Calu3 (cell line): ENCODE measurements at regions not wholly inside any gene's neighbourhood (a gene's known extent, or its start where the extent isn't known, plus 50 kb on each side); places are given as distances from the start of the nearest gene placed in this dataset.

Source experiments
- BruUV-seq: library from RNA; stranded (reverse); fragments of 400-500 nt; replicated peaks from 2 replicates; lab custom pipeline; 2021; lab: Mats Ljungman, UMichigan
- CTCF ChIA-PET: fragments of 300-600 bp; sonication (Branson Sonifier 250); formaldehyde crosslinking; loops from one replicate; lab custom pipeline; 2022; ENCODE audit warnings: antibody characterized with exemption; lab: Charles Lee
- DNase-seq: peaks from one replicate; pipeline ENCODE4 v3.0.0; 2022
- H3K27ac Mint-ChIP-seq: one replicate; pipeline ENCODE4 v1.8.0; 2022; ENCODE audit warnings: mixed read lengths; ENCODE audit not compliant: unreplicated experiment
- H3K27me3 Mint-ChIP-seq: one replicate; pipeline ENCODE4 v1.8.0; 2022; ENCODE audit warnings: mixed read lengths; ENCODE audit not compliant: unreplicated experiment
- H3K36me3 Mint-ChIP-seq: one replicate; pipeline ENCODE4 v1.8.0; 2022; ENCODE audit warnings: mild to moderate bottlenecking, moderate library complexity, mixed read lengths; ENCODE audit not compliant: insufficient read depth, unreplicated experiment
- H3K4me1 Mint-ChIP-seq: one replicate; pipeline ENCODE4 v1.8.0; 2022; ENCODE audit warnings: mild to moderate bottlenecking, low read depth, mixed read lengths; ENCODE audit not compliant: unreplicated experiment
- H3K4me3 Mint-ChIP-seq: one replicate; pipeline ENCODE4 v1.8.0; 2022; ENCODE audit warnings: mild to moderate bottlenecking, low read depth, moderate library complexity, mixed read lengths; ENCODE audit not compliant: unreplicated experiment
- H3K9me3 Mint-ChIP-seq: one replicate; pipeline ENCODE4 v1.8.0; 2022; ENCODE audit warnings: low read depth, mixed read lengths; ENCODE audit not compliant: unreplicated experiment
- CTCF ChIP-seq: fragments of 200-600 bp; IDR thresholded peaks from one replicate; pipeline ENCODE4 v1.8.0; 2022; ENCODE audit warnings: antibody characterized with exemption; ENCODE audit not compliant: unreplicated experiment
- intact Hi-C: fragments of 100-400 bp; cut with micrococcal nuclease; formaldehyde crosslinking; loops from one replicate; pipeline ENCODE4 v1.10.0; 2022; ENCODE audit not compliant: unreplicated experiment

- DNase-seq: no peak
- Mint-ChIP-seq H3K27me3 (no peaks in the 10 kb centered on the region), H3K27ac (no peak overlapping the region), H3K9me3 (no peaks in the 10 kb centered on the region), H3K4me3 (no peak overlapping the region), H3K4me1 (no peaks in the 10 kb centered on the region), H3K36me3 (no peaks in the 10 kb centered on the region)
- BruUV-seq: no TSS peak
- TF ChIP-seq CTCF: no peak
- CTCF ChIA-PET: no interaction called here
- intact Hi-C loops: no loop called here
Observed at GRCh38 chr13:107413005-107413404, 802.3 kb downstream of the LIG4 start.

- no peak for DNase-seq
- H3K27ac Mint-ChIP-seq: no peak overlapping the region
- no peaks in the 10 kb centered on the region for H3K36me3 Mint-ChIP-seq
- H3K4me3 Mint-ChIP-seq: no peak overlapping the region
- no peaks in the 10 kb centered on the region for H3K27me3 Mint-ChIP-seq
- H3K9me3 Mint-ChIP-seq: no peaks in the 10 kb centered on the region
- BruUV-seq: no TSS peak
- TF ChIP-seq CTCF: no peak
- intact Hi-C loops: no loop called here
- CTCF ChIA-PET: no interaction called here
- H3K4me1 Mint-ChIP-seq: no peaks in the 10 kb centered on the region
Observed at GRCh38 chr13:107407074-107407473, 808.3 kb downstream of the LIG4 start.

DNA sequence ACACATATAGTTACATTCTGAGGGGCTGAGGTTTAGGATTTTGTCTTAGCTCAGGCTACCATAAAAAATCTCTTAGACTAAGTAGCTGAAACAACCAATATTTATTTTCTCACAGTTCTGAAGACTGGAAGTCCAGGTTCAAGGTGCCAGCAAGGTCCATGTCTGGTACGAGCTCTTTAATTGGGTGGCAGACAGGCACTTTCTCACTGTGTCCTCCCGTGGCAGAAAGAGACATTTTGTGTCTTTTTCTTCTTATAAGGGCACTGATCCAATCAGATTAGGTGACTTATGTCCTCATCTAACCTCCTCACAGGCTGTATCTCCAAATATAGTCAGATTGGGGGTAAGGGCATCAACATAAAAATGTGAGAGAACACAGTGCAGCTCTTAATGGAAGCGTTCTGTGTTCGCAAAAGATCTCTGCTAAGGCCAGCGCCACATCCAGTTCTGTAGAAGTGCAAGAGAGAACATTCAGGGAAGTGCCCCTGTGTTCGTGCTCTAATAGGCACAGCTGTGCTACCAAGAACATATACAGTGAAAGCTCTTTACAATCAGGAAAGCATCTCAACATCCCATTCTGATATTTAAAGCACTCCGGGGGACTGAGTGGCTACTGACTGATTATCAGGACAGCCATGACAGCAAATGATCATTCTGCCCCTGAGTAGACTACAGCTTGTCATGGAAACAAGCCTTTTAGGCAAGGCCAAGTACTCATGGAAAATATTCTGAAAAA is 819.2 kb downstream of the LIG4 start:
- no peaks in the 10 kb centered on the region for H3K36me3 Mint-ChIP-seq
- CTCF ChIA-PET: no interaction called here
- DNase-seq: no peak
- H3K27me3 Mint-ChIP-seq: no peaks in the 10 kb centered on the region
- intact Hi-C loops: no loop called here
- H3K4me1 Mint-ChIP-seq: no peaks in the 10 kb centered on the region
- no peaks in the 10 kb centered on the region for H3K9me3 Mint-ChIP-seq
- H3K27ac Mint-ChIP-seq: no peak overlapping the region
- TF ChIP-seq CTCF: no peak
- BruUV-seq: no TSS peak
- no peak overlapping the region for H3K4me3 Mint-ChIP-seq

GRCh38 chr13:107392205-107392604 is 823.1 kb downstream of the LIG4 start:
- Mint-ChIP-seq H3K9me3 (no peaks in the 10 kb centered on the region), H3K36me3 (no peaks in the 10 kb centered on the region)
- no TSS peak for BruUV-seq

More at GRCh38 chr13:107392205-107392604, 823.1 kb downstream of the LIG4 start:
- Mint-ChIP-seq H3K4me3 (no peak overlapping the region), H3K4me1 (no peaks in the 10 kb centered on the region), H3K27ac (no peak overlapping the region), H3K27me3 (no peaks in the 10 kb centered on the region)
- TF ChIP-seq CTCF: no peak
- intact Hi-C loops: no loop called here
- no peak for DNase-seq
- CTCF ChIA-PET: no interaction called here
